HL-60 (cell line): ENCODE measurements at regions not wholly inside any gene's neighbourhood (a gene's known extent, or its start where the extent isn't known, plus 50 kb on each side); places are given as distances from the start of the nearest gene placed in this dataset.

ENCODE experiments used
- DNase-seq, 2 experiments: peaks; one replicate each; pipeline ENCODE4 v3.0.0-alpha.2; 2010 to 2020; ENCODE audit warnings: low read depth in 1 of 2, low spot score in 1 of 2
- H3K27ac ChIP-seq: fragments of 250-450 bp; sonication (Bioruptor Pico); replicated peaks from 2 replicates; pipeline ENCODE4 v1.5.1; 2020; ENCODE audit warnings: mild to moderate bottlenecking, moderate library complexity
- H3K27me3 ChIP-seq: fragments of 250-450 bp; sonication (Bioruptor Pico); 2 replicates; pipeline ENCODE4 v1.5.1; 2021; ENCODE audit warnings: mild to moderate bottlenecking, moderate library complexity; ENCODE audit not compliant: insufficient read depth, poor library complexity, severe bottlenecking
- H3K4me3 ChIP-seq: replicated peaks from 2 replicates; pipeline ENCODE4 v1.5.1; 2011; ENCODE audit warnings: mild to moderate bottlenecking, control low read depth, low read length; ENCODE audit not compliant: insufficient read depth
- CTCF ChIP-seq: IDR thresholded peaks from one replicate; pipeline ENCODE4 v1.5.1; 2011; ENCODE audit warnings: low read length, control low read depth, inconsistent platforms; ENCODE audit not compliant: insufficient read depth
- GABPA ChIP-seq: IDR thresholded peaks from 2 replicates; pipeline ENCODE4 v1.6.1; 2012; ENCODE audit warnings: low read depth
- POLR2AphosphoS5 ChIP-seq: IDR thresholded peaks from 2 replicates; pipeline ENCODE4 v1.6.1; 2012; ENCODE audit warnings: low read depth
- REST ChIP-seq: IDR thresholded peaks from 2 replicates; pipeline ENCODE4 v1.6.1; 2012; ENCODE audit warnings: low read depth; ENCODE audit not compliant: insufficient replicate concordance
- SPI1 ChIP-seq: IDR thresholded peaks from 2 replicates; pipeline ENCODE4 v1.6.1; 2012; ENCODE audit warnings: low read depth, mild to moderate bottlenecking, borderline replicate concordance

- TF ChIP-seq CTCF (no peak), SPI1 (no peak), POLR2AphosphoS5 (no peak), REST (no peak), GABPA (no peak)
- DNase-seq: no peak
- Histone ChIP-seq H3K4me3 (no peak overlapping the region), H3K27me3 (no peaks in the 10 kb centered on the region), H3K27ac (no peak overlapping the region)
Observed at GRCh38 chr6:140620496-140620895, 1246.0 kb upstream of the CITED2 start.

- no peak for DNase-seq
- no peak for TF ChIP-seq CTCF
- TF ChIP-seq SPI1: no peak
- no peak for TF ChIP-seq GABPA
- TF ChIP-seq REST: no peak
- TF ChIP-seq POLR2AphosphoS5: no peak
- H3K27me3 ChIP-seq: no peaks in the 10 kb centered on the region
- H3K27ac ChIP-seq: no peak overlapping the region
- no peak overlapping the region for H3K4me3 ChIP-seq
Observed at GRCh38 chr6:140609956-140610355, 1235.5 kb upstream of the CITED2 start.

- no peak overlapping the region for H3K27ac ChIP-seq
- no peak for DNase-seq
- TF ChIP-seq GABPA: no peak
- TF ChIP-seq CTCF: no peak
- TF ChIP-seq SPI1: no peak
- TF ChIP-seq REST: no peak
- TF ChIP-seq POLR2AphosphoS5: no peak
Observed at GRCh38 chr6:140609321-140609720, 1234.9 kb upstream of the CITED2 start.

More at GRCh38 chr6:140609321-140609720, 1234.9 kb upstream of the CITED2 start:
- no peak overlapping the region for H3K4me3 ChIP-seq
- no peaks in the 10 kb centered on the region for H3K27me3 ChIP-seq
